ENCODE measurements at regions not wholly inside any gene's neighbourhood (a gene's known extent, or its start where the extent isn't known, plus 50 kb on each side); places are given as distances from the start of the nearest gene placed in this dataset.
"Not testable (repeated sequence)": the region's sequence is repeated elsewhere in the genome, so short reads cannot be mapped to it uniquely, and the experiment has no call there.

- H3K27ac ChIP-seq (ENCODE audit: low read depth in 2 of 2, low read length in 2 of 2); H3K9ac ChIP-seq (ENCODE audit: low read depth in 1 of 2, low read length in 2 of 2); H3K36me3 ChIP-seq (ENCODE audit: control insufficient read depth in 2 of 2, insufficient read depth in 2 of 2, low read length in 2 of 2); H3K9me3 ChIP-seq (ENCODE audit: control insufficient read depth in 2 of 2, low read length in 2 of 2); H3K27me3 ChIP-seq (ENCODE audit: control insufficient read depth in 2 of 2, insufficient read depth in 2 of 2, low read length in 2 of 2); H3K4me3 ChIP-seq (ENCODE audit: low read length in 2 of 2); H3K4me1 ChIP-seq (ENCODE audit: control insufficient read depth in 2 of 2, insufficient read depth in 2 of 2, low read length in 2 of 2): not testable (repeated sequence)
These were observed 169.0 kb upstream of the FOXD4L5 start for GRCh38 chr9:65454034-65454433.

DNA sequence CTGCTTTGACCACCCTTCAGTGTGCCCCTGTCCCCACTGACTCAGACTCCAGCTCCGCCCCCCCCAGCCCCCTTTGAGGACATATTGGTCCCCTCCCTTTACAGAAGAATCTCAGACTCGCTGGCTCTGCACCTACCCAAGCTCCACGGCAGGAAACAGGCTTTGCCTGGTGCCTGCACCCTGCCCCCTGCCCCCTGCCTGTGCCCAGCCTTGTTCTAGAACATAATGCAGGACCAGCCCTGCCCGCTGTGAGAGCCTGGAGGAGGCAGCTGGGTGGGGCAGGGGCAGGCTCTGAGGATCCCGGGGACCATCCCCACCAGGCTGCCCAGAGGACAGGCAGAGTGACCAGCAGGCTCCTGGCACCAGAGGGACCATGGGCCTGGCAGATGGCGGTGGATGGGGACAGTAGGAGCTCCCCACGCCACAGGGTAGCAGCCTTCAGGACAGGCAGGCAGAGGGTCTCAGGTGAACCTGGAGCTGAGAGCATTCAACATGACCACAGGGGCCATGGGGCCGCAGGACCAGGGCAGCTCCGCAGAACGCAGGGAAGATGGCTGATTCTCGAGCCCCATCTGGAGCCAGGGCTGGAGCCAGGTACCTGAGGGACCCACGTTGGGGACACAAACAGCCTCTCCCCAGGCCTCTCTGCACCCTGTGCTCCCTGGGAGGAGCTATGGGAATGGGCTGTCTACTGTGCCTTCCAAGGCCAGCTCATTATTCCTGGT is 165.0 kb upstream of the FOXD4L5 start:
- not testable (repeated sequence) for H3K27me3 ChIP-seq (ENCODE audit: control insufficient read depth in 2 of 2, insufficient read depth in 2 of 2, low read length in 2 of 2); H3K4me1 ChIP-seq (ENCODE audit: control insufficient read depth in 2 of 2, insufficient read depth in 2 of 2, low read length in 2 of 2); H3K9me3 ChIP-seq (ENCODE audit: control insufficient read depth in 2 of 2, low read length in 2 of 2); H3K36me3 ChIP-seq (ENCODE audit: control insufficient read depth in 2 of 2, insufficient read depth in 2 of 2, low read length in 2 of 2); H3K27ac ChIP-seq (ENCODE audit: low read depth in 2 of 2, low read length in 2 of 2); H3K4me3 ChIP-seq (ENCODE audit: low read length in 2 of 2); H3K9ac ChIP-seq (ENCODE audit: low read depth in 1 of 2, low read length in 2 of 2)

DNA sequence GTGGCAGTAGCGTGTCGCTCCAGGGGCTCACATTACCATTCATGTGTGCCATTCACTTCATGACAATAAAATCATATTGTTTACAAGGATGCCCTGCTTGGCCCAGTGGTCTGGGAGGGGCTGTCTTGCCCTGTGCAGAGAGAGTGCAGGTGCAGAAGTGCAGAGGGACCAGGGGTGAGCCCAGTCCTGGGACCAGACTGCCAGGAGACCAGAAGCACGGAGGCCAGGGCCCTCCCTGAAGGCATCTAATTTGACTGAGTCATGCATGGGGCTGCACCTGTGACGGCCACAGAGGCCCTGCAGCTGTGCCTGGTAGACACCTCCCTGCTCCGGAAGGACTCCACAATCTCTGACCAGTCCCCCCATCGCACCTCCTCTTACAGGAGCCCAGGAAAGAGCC is 164.4 kb upstream of the FOXD4L5 start:
- Histone ChIP-seq H3K36me3 (ENCODE audit: control insufficient read depth in 2 of 2, insufficient read depth in 2 of 2, low read length in 2 of 2) (no peaks in the 10 kb centered on the region), H3K9ac (ENCODE audit: low read depth in 1 of 2, low read length in 2 of 2) (no peak overlapping the region), H3K27me3 (ENCODE audit: control insufficient read depth in 2 of 2, insufficient read depth in 2 of 2, low read length in 2 of 2) (no peaks in the 10 kb centered on the region)

DNA sequence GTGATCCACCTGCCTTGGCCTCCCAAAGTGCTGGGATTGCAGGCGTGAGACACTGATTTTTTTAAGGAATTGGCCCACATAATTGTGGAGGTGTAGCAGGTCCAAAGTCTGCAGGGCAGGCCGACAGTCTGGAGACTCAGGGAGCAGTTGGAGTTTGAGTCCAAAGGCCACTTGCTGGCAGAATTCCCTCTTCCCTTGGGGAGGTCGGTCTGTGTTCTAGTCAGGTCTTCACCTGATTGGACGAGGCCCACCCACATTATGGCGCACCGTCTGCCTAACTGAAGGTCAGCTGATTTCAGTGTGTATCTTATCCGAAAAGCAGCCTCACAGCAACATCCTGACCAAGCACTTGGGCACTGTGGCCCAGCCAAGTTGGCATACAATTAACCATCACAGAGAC is 162.1 kb upstream of the FOXD4L5 start:
- H3K4me3 ChIP-seq (ENCODE audit: low read length in 2 of 2); H3K4me1 ChIP-seq (ENCODE audit: control insufficient read depth in 2 of 2, insufficient read depth in 2 of 2, low read length in 2 of 2); H3K9ac ChIP-seq (ENCODE audit: low read depth in 1 of 2, low read length in 2 of 2); H3K27ac ChIP-seq (ENCODE audit: low read depth in 2 of 2, low read length in 2 of 2); H3K36me3 ChIP-seq (ENCODE audit: control insufficient read depth in 2 of 2, insufficient read depth in 2 of 2, low read length in 2 of 2); H3K9me3 ChIP-seq (ENCODE audit: control insufficient read depth in 2 of 2, low read length in 2 of 2); H3K27me3 ChIP-seq (ENCODE audit: control insufficient read depth in 2 of 2, insufficient read depth in 2 of 2, low read length in 2 of 2): not testable (repeated sequence)

More for the DNA sequence above, 164.4 kb upstream of the FOXD4L5 start:
- Histone ChIP-seq H3K4me3 (ENCODE audit: low read length in 2 of 2) (no peak overlapping the region), H3K9me3 (ENCODE audit: control insufficient read depth in 2 of 2, low read length in 2 of 2) (no peaks in the 10 kb centered on the region), H3K27ac (ENCODE audit: low read depth in 2 of 2, low read length in 2 of 2) (no peak overlapping the region), H3K4me1 (ENCODE audit: control insufficient read depth in 2 of 2, insufficient read depth in 2 of 2, low read length in 2 of 2) (no peaks in the 10 kb centered on the region)

- not testable (repeated sequence) for H3K4me3 ChIP-seq (ENCODE audit: low read length in 2 of 2); H3K9me3 ChIP-seq (ENCODE audit: control insufficient read depth in 2 of 2, low read length in 2 of 2); H3K27ac ChIP-seq (ENCODE audit: low read depth in 2 of 2, low read length in 2 of 2); H3K9ac ChIP-seq (ENCODE audit: low read depth in 1 of 2, low read length in 2 of 2); H3K36me3 ChIP-seq (ENCODE audit: control insufficient read depth in 2 of 2, insufficient read depth in 2 of 2, low read length in 2 of 2); H3K4me1 ChIP-seq (ENCODE audit: control insufficient read depth in 2 of 2, insufficient read depth in 2 of 2, low read length in 2 of 2); H3K27me3 ChIP-seq (ENCODE audit: control insufficient read depth in 2 of 2, insufficient read depth in 2 of 2, low read length in 2 of 2)
These were observed 161.0 kb upstream of the FOXD4L5 start for GRCh38 chr9:65445991-65446390.

- no peaks in the 10 kb centered on the region for H3K9me3 ChIP-seq (ENCODE audit: control insufficient read depth in 2 of 2, low read length in 2 of 2)
- no peaks in the 10 kb centered on the region for H3K36me3 ChIP-seq (ENCODE audit: control insufficient read depth in 2 of 2, insufficient read depth in 2 of 2, low read length in 2 of 2)
- H3K9ac ChIP-seq (ENCODE audit: low read depth in 1 of 2, low read length in 2 of 2), result no peak overlapping the region
- H3K27ac ChIP-seq (ENCODE audit: low read depth in 2 of 2, low read length in 2 of 2), result no peak overlapping the region
- H3K27me3 ChIP-seq (ENCODE audit: control insufficient read depth in 2 of 2, insufficient read depth in 2 of 2, low read length in 2 of 2), result no peaks in the 10 kb centered on the region
- H3K4me1 ChIP-seq (ENCODE audit: control insufficient read depth in 2 of 2, insufficient read depth in 2 of 2, low read length in 2 of 2), result no peaks in the 10 kb centered on the region
- no peak overlapping the region for H3K4me3 ChIP-seq (ENCODE audit: low read length in 2 of 2)
These were observed 159.9 kb upstream of the FOXD4L5 start for GRCh38 chr9:65444943-65445342.

DNA sequence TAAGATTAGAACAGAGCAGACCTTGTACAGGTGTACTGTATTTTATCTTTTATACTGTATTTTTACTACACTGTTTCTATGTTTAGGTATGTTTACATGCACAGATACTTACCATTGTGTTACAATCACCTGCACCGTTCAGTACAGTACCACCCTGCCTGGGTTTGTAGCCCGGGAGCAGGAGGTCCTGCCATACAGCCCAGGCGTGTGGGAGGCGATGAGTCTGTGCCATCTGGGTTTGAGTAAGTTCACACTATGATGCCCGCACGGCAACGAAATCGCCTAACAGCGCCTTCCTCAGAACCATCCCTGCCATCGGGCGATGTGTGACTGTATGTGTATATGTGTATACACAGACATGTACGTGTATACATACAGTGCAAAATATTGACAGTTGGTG is 157.1 kb upstream of the FOXD4L5 start:
- H3K9me3 ChIP-seq (ENCODE audit: control insufficient read depth in 2 of 2, low read length in 2 of 2); H3K27ac ChIP-seq (ENCODE audit: low read depth in 2 of 2, low read length in 2 of 2); H3K4me3 ChIP-seq (ENCODE audit: low read length in 2 of 2); H3K9ac ChIP-seq (ENCODE audit: low read depth in 1 of 2, low read length in 2 of 2); H3K27me3 ChIP-seq (ENCODE audit: control insufficient read depth in 2 of 2, insufficient read depth in 2 of 2, low read length in 2 of 2); H3K4me1 ChIP-seq (ENCODE audit: control insufficient read depth in 2 of 2, insufficient read depth in 2 of 2, low read length in 2 of 2); H3K36me3 ChIP-seq (ENCODE audit: control insufficient read depth in 2 of 2, insufficient read depth in 2 of 2, low read length in 2 of 2): not testable (repeated sequence)

DNA sequence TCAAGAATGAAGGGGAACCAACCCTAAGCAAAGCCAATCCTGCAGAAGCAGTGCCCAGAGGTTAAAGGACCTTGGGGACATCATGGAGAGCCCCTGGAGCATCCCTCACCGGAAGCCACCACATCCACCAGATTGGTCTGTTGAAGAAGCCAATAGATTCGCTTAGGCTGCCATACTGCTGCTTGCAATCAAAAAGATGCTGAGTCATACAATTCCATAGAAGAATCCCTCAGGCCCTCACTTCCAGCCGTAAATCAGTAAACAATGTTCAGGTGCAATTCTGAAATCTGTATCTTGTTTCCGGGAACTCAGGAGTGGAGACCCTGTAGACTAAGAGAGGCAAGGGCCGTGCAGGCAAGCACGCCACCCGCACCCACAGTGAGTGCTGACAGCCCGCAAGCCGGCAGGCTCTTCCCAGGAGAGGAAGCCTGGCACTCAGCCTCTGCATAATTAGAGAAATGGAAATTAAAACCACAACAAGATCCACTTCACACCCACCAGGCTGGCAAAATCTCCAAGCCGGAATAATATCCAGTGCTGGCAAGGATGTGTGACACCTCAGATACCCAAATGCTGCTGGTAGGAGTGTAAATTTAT is 156.4 kb upstream of the FOXD4L5 start:
- not testable (repeated sequence) for H3K36me3 ChIP-seq (ENCODE audit: control insufficient read depth in 2 of 2, insufficient read depth in 2 of 2, low read length in 2 of 2); H3K9me3 ChIP-seq (ENCODE audit: control insufficient read depth in 2 of 2, low read length in 2 of 2); H3K4me1 ChIP-seq (ENCODE audit: control insufficient read depth in 2 of 2, insufficient read depth in 2 of 2, low read length in 2 of 2)

DNA sequence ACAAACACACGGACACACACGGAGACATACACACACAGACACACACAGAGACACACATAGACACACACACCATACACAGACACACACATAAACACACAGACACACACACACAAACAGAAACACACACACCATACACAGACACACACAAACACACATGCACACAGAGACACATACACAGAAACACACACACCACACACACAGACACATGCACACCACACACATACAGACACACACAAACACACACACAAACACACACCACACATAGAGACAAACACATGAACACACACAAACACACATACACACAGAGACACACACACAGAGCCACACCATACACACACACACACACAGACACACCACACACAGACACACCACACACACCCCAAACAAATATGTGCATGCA is 152.7 kb upstream of the FOXD4L5 start:
- Histone ChIP-seq H3K4me1 (ENCODE audit: control insufficient read depth in 2 of 2, insufficient read depth in 2 of 2, low read length in 2 of 2) (no peaks in the 10 kb centered on the region), H3K27me3 (ENCODE audit: control insufficient read depth in 2 of 2, insufficient read depth in 2 of 2, low read length in 2 of 2) (no peaks in the 10 kb centered on the region), H3K9me3 (ENCODE audit: control insufficient read depth in 2 of 2, low read length in 2 of 2) (peaks cover 2 to 5% of the 10 kb centered on the region in 2 donors), H3K36me3 (ENCODE audit: control insufficient read depth in 2 of 2, insufficient read depth in 2 of 2, low read length in 2 of 2) (no peaks in the 10 kb centered on the region), H3K4me3 (ENCODE audit: low read length in 2 of 2) (no peak overlapping the region), H3K27ac (ENCODE audit: low read depth in 2 of 2, low read length in 2 of 2) (no peak overlapping the region), H3K9ac (ENCODE audit: low read depth in 1 of 2, low read length in 2 of 2) (no peak overlapping the region)

More for the DNA sequence above, 156.4 kb upstream of the FOXD4L5 start:
- H3K27me3 ChIP-seq (ENCODE audit: control insufficient read depth in 2 of 2, insufficient read depth in 2 of 2, low read length in 2 of 2); H3K4me3 ChIP-seq (ENCODE audit: low read length in 2 of 2); H3K27ac ChIP-seq (ENCODE audit: low read depth in 2 of 2, low read length in 2 of 2); H3K9ac ChIP-seq (ENCODE audit: low read depth in 1 of 2, low read length in 2 of 2): not testable (repeated sequence)

DNA sequence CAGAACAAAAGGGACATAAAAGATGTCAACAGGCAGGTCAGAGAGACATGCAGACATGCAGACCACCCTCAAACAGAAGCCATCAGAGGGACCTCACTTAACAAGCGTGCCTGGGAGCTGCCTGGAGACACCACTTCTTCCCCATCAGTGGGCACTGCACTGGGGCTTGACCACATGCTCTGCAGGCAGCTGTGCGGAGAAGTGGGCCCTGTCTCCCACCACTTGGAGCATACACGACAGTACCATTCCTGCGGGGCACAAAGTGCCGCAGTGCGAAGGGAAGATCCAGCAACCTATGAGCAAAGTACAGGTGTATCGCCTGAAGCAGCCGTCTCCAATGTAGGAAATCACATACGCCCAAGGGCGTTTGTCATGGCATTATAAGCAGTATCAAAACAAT is 150.5 kb upstream of the FOXD4L5 start:
- H3K27ac ChIP-seq (ENCODE audit: low read depth in 2 of 2, low read length in 2 of 2), result no peak overlapping the region
- H3K4me3 ChIP-seq (ENCODE audit: low read length in 2 of 2), result no peak overlapping the region
- H3K27me3 ChIP-seq (ENCODE audit: control insufficient read depth in 2 of 2, insufficient read depth in 2 of 2, low read length in 2 of 2), result no peaks in the 10 kb centered on the region
- no peak overlapping the region for H3K9ac ChIP-seq (ENCODE audit: low read depth in 1 of 2, low read length in 2 of 2)
- no peaks in the 10 kb centered on the region for H3K4me1 ChIP-seq (ENCODE audit: control insufficient read depth in 2 of 2, insufficient read depth in 2 of 2, low read length in 2 of 2)
- peaks cover 4 to 14% of the 10 kb centered on the region in 2 donors for H3K9me3 ChIP-seq (ENCODE audit: control insufficient read depth in 2 of 2, low read length in 2 of 2)
- no peaks in the 10 kb centered on the region for H3K36me3 ChIP-seq (ENCODE audit: control insufficient read depth in 2 of 2, insufficient read depth in 2 of 2, low read length in 2 of 2)
